ENCODE measurements at regions not wholly inside any gene's neighbourhood (a gene's known extent, or its start where the extent isn't known, plus 50 kb on each side); places are given as distances from the start of the nearest gene placed in this dataset.

- TF ChIP-seq EZH2phosphoT487 (conservative IDR thresholded peaks at IDR 0.05; ENCODE audit: low read length) (no peak), CTCF (IDR thresholded peaks at IDR 0.05; ENCODE audit: insufficient read depth, low read length, poor library complexity, severe bottlenecking) (no peak)
- Histone ChIP-seq H3F3A (ENCODE audit: insufficient read depth) (no peaks in the 10 kb centered on the region), H3K79me2 (ENCODE audit: insufficient read depth, low read length) (no peaks in the 10 kb centered on the region), H3K4me2 (ENCODE audit: low read depth, low read length, poor library complexity, severe bottlenecking) (no peak overlapping the region), H3K27ac (ENCODE audit: low read depth, low read length) (no peak overlapping the region), H3K4me3 (ENCODE audit: insufficient read depth, low read length, poor library complexity, severe bottlenecking) (no peak overlapping the region), H3K9me2 (replicated peaks; ENCODE audit: insufficient read depth, low read length) (no peaks in the 10 kb centered on the region), H4K20me1 (ENCODE audit: low read depth, low read length) (no peaks in the 10 kb centered on the region), H3K9me3 (ENCODE audit: insufficient read depth, low read length) (no peaks in the 10 kb centered on the region), H2AFZ (ENCODE audit: low read depth, low read length, severe bottlenecking) (no peak overlapping the region), H3K36me3 (ENCODE audit: low read length) (no peaks in the 10 kb centered on the region), H3K27me3 (ENCODE audit: low read length) (no peaks in the 10 kb centered on the region), H3K9ac (ENCODE audit: low read length) (no peak overlapping the region)
These were observed 50.0 kb upstream of the CELF2 start for GRCh38 chr10:10967581-10968256.
